ACC112 (cell line): ENCODE measurements at regions not wholly inside any gene's neighbourhood (a gene's known extent, or its start where the extent isn't known, plus 50 kb on each side); places are given as distances from the start of the nearest gene placed in this dataset.

Experiments
- H2AFZ ChIP-seq: fragments of 200-600 bp; sonication (generic); one replicate; pipeline ENCODE4 v1.6.0; 2017; ENCODE audit warnings: antibody characterized with exemption, low read length; ENCODE audit not compliant: unreplicated experiment
- H3K27ac ChIP-seq: fragments of 200-600 bp; sonication (generic); 2 replicates; pipeline ENCODE4 v1.5.1; 2014; ENCODE audit warnings: low read depth, mild to moderate bottlenecking, antibody characterized with exemption, low read length, moderate library complexity
- H3K27me3 ChIP-seq: fragments of 200-600 bp; sonication (generic); 2 replicates; pipeline ENCODE4 v1.6.1; 2014; ENCODE audit warnings: mild to moderate bottlenecking, antibody characterized with exemption, low read length, moderate library complexity, mixed read lengths; ENCODE audit not compliant: insufficient read depth
- H3K36me3 ChIP-seq: fragments of 200-600 bp; sonication (generic); 2 replicates; pipeline ENCODE4 v1.6.1; 2016; ENCODE audit warnings: mild to moderate bottlenecking, antibody characterized with exemption, low read length, moderate library complexity, mixed read lengths; ENCODE audit not compliant: insufficient read depth
- H3K4me1 ChIP-seq: fragments of 200-600 bp; sonication (generic); one replicate; pipeline ENCODE4 v1.6.1; 2016; ENCODE audit warnings: low read length, mixed read lengths; ENCODE audit not compliant: insufficient read depth, unreplicated experiment, control insufficient read depth
- H3K4me3 ChIP-seq: fragments of 200-600 bp; sonication (generic); 2 replicates; pipeline ENCODE4 v1.5.1; 2014; ENCODE audit warnings: mild to moderate bottlenecking, low read depth, low read length
- H3K79me2 ChIP-seq: fragments of 200-600 bp; sonication (generic); one replicate; pipeline ENCODE4 v1.6.0; 2016; ENCODE audit warnings: low read length; ENCODE audit not compliant: control insufficient read depth, unreplicated experiment, insufficient read depth

GRCh38 chr2:187232749-187233148, 215.3 kb downstream of the CALCRL start:
- Histone ChIP-seq H3K79me2 (no peaks in the 10 kb centered on the region), H3K36me3 (no peaks in the 10 kb centered on the region), H3K27me3 (no peaks in the 10 kb centered on the region), H3K4me1 (peaks cover 10% of the 10 kb centered on the region), H3K4me3 (no peak overlapping the region), H3K27ac (no peak overlapping the region), H2AFZ (no peak overlapping the region)

GRCh38 chr2:187230088-187230487, 218.0 kb downstream of the CALCRL start:
- Histone ChIP-seq H3K27ac (no peak overlapping the region), H3K4me3 (no peak overlapping the region), H3K79me2 (no peaks in the 10 kb centered on the region), H3K36me3 (no peaks in the 10 kb centered on the region), H3K4me1 (peaks cover 10% of the 10 kb centered on the region), H2AFZ (no peak overlapping the region), H3K27me3 (no peaks in the 10 kb centered on the region)

- Histone ChIP-seq H3K27me3 (no peaks in the 10 kb centered on the region), H2AFZ (peak overlapping the region; percentile 25), H3K4me3 (no peak overlapping the region), H3K4me1 (peaks cover 8% of the 10 kb centered on the region), H3K36me3 (no peaks in the 10 kb centered on the region), H3K79me2 (no peaks in the 10 kb centered on the region), H3K27ac (no peak overlapping the region)
Measured at GRCh38 chr2:187228986-187229385, 219.1 kb downstream of the CALCRL start.

- Histone ChIP-seq H3K4me1 (no peaks in the 10 kb centered on the region), H3K36me3 (no peaks in the 10 kb centered on the region), H3K27me3 (no peaks in the 10 kb centered on the region), H3K27ac (no peak overlapping the region), H3K4me3 (no peak overlapping the region), H2AFZ (no peak overlapping the region), H3K79me2 (no peaks in the 10 kb centered on the region)
Measured at GRCh38 chr2:187224989-187225388, 223.1 kb downstream of the CALCRL start.

- H3K36me3 ChIP-seq = no peaks in the 10 kb centered on the region
- no peak overlapping the region for H3K27ac ChIP-seq
- no peak overlapping the region for H2AFZ ChIP-seq
- H3K4me3 ChIP-seq = no peak overlapping the region
- no peaks in the 10 kb centered on the region for H3K27me3 ChIP-seq
- H3K4me1 ChIP-seq = no peaks in the 10 kb centered on the region
- H3K79me2 ChIP-seq = no peaks in the 10 kb centered on the region
Measured at GRCh38 chr2:187220071-187220470, 228.0 kb downstream of the CALCRL start.

- H3K79me2 ChIP-seq = no peaks in the 10 kb centered on the region
- H3K4me1 ChIP-seq = no peaks in the 10 kb centered on the region
- H3K4me3 ChIP-seq = no peak overlapping the region
- H3K27ac ChIP-seq = no peak overlapping the region
- H3K27me3 ChIP-seq = no peaks in the 10 kb centered on the region
- no peaks in the 10 kb centered on the region for H3K36me3 ChIP-seq
- no peak overlapping the region for H2AFZ ChIP-seq
Measured at GRCh38 chr2:187215532-187216240, 232.4 kb downstream of the CALCRL start.

- Histone ChIP-seq H3K79me2 (no peaks in the 10 kb centered on the region), H3K27me3 (no peaks in the 10 kb centered on the region), H3K4me3 (no peak overlapping the region), H3K4me1 (no peaks in the 10 kb centered on the region), H3K36me3 (no peaks in the 10 kb centered on the region), H2AFZ (no peak overlapping the region), H3K27ac (no peak overlapping the region)
Measured at GRCh38 chr2:187214306-187214705, 233.7 kb downstream of the CALCRL start.

GRCh38 chr2:187213798-187214197, 234.3 kb downstream of the CALCRL start:
- Histone ChIP-seq H3K27ac (no peak overlapping the region), H3K4me3 (no peak overlapping the region), H2AFZ (no peak overlapping the region), H3K4me1 (no peaks in the 10 kb centered on the region), H3K27me3 (no peaks in the 10 kb centered on the region), H3K79me2 (no peaks in the 10 kb centered on the region), H3K36me3 (no peaks in the 10 kb centered on the region)

GRCh38 chr2:187210726-187211125, 237.3 kb downstream of the CALCRL start:
- Histone ChIP-seq H2AFZ (no peak overlapping the region), H3K4me1 (no peaks in the 10 kb centered on the region)

GRCh38 chr2:187208199-187208785, 239.8 kb downstream of the CALCRL start:
- H3K36me3 ChIP-seq = no peaks in the 10 kb centered on the region
- H3K4me3 ChIP-seq = no peak overlapping the region
- H2AFZ ChIP-seq = no peak overlapping the region
- H3K27me3 ChIP-seq = no peaks in the 10 kb centered on the region
- no peaks in the 10 kb centered on the region for H3K79me2 ChIP-seq
- no peak overlapping the region for H3K27ac ChIP-seq
- H3K4me1 ChIP-seq = no peaks in the 10 kb centered on the region

More at GRCh38 chr2:187210726-187211125, 237.3 kb downstream of the CALCRL start:
- Histone ChIP-seq H3K36me3 (no peaks in the 10 kb centered on the region), H3K79me2 (no peaks in the 10 kb centered on the region), H3K4me3 (no peak overlapping the region), H3K27ac (no peak overlapping the region), H3K27me3 (no peaks in the 10 kb centered on the region)

GRCh38 chr2:187207126-187207525, 240.9 kb downstream of the CALCRL start:
- Histone ChIP-seq H3K4me3 (no peak overlapping the region), H2AFZ (no peak overlapping the region), H3K27ac (no peak overlapping the region), H3K27me3 (no peaks in the 10 kb centered on the region), H3K79me2 (no peaks in the 10 kb centered on the region), H3K36me3 (no peaks in the 10 kb centered on the region), H3K4me1 (no peaks in the 10 kb centered on the region)
